Testis (tissue), 2 donors: ENCODE measurements at regions not wholly inside any gene's neighbourhood (a gene's known extent, or its start where the extent isn't known, plus 50 kb on each side); places are given as distances from the start of the nearest gene placed in this dataset.

ENCODE experiments used
- DNase-seq: peaks from one replicate; pipeline ENCODE4 v3.0.0-alpha.2; 2019
- H3K27ac ChIP-seq, 2 donors: fragments of 200-600 bp; sonication (generic); one replicate each; pipeline ENCODE4 v1.5.1; 2019
- H3K27me3 ChIP-seq: fragments of 200-600 bp; sonication (generic); one replicate; pipeline ENCODE4 v1.5.1; 2019
- H3K36me3 ChIP-seq: fragments of 200-600 bp; sonication (generic); one replicate; pipeline ENCODE4 v1.5.1; 2017; ENCODE audit warnings: low read depth; ENCODE audit errors: missing control alignments
- H3K4me1 ChIP-seq: fragments of 200-600 bp; sonication (generic); one replicate; pipeline ENCODE4 v1.5.1; 2019
- H3K4me3 ChIP-seq, 2 donors: fragments of 200-600 bp; sonication (generic); one replicate each; pipeline ENCODE4 v1.5.1; 2017 to 2019
- H3K9me3 ChIP-seq: fragments of 200-600 bp; sonication (generic); one replicate; pipeline ENCODE4 v1.5.1; 2017
- CTCF ChIP-seq, 3 experiments: fragments of 450-650 bp in 2 of 3; fragments of 200-600 bp in 1 of 3; sonication (generic) in 1 of 3; IDR thresholded peaks; one replicate each; pipeline ENCODE4 v1.5.1; 2016 to 2019; ENCODE audit warnings: antibody characterized with exemption in 3 of 3, mild to moderate bottlenecking in 2 of 3, moderate library complexity in 1 of 3
- POLR2A ChIP-seq: fragments of 450-650 bp; IDR thresholded peaks from one replicate; pipeline ENCODE4 v1.6.1; 2017; ENCODE audit warnings: antibody characterized with exemption, mild to moderate bottlenecking, moderate library complexity
- WGBS, 2 donors: methylation state at CpG; one replicate each; pipeline ENCODE4 v1.1.5; 2018; 5-methylcytosine and 5-hydroxymethylcytosine counted together
- intact Hi-C: fragments of 100-400 bp; cut with DNase I; formaldehyde crosslinking; loops from one replicate; pipeline ENCODE4 v1.15.1; 2023; ENCODE audit warnings: low total_unique reads

- Histone ChIP-seq H3K36me3 (no peaks in the 10 kb centered on the region), H3K4me1 (no peaks in the 10 kb centered on the region), H3K27me3 (no peaks in the 10 kb centered on the region), H3K27ac (no peak overlapping the region), H3K9me3 (no peaks in the 10 kb centered on the region), H3K4me3 (no peak overlapping the region)
- no peak for DNase-seq
- TF ChIP-seq CTCF (IDR thresholded peaks at IDR 0.05), result no peak
- TF ChIP-seq POLR2A, result no peak
- intact Hi-C loops, result no loop called here
- WGBS, 2 donors, result 38 to 46% methylated on average over 3 of the region's 3 CpGs
These were observed 955.9 kb downstream of the SLITRK5 start for GRCh38 chr13:88627071-88627470.

GRCh38 chr13:88628882-88629281, 957.7 kb downstream of the SLITRK5 start:
- Histone ChIP-seq H3K36me3 (no peaks in the 10 kb centered on the region), H3K27me3 (no peaks in the 10 kb centered on the region), H3K4me1 (no peaks in the 10 kb centered on the region), H3K4me3 (no peak overlapping the region), H3K9me3 (no peaks in the 10 kb centered on the region), H3K27ac (no peak overlapping the region)
- no peak for DNase-seq
- TF ChIP-seq CTCF (IDR thresholded peaks at IDR 0.05) (no peak), POLR2A (no peak)
- intact Hi-C loops, result no loop called here
- WGBS, 2 donors, result 0 to 83% methylated on average over 1 of the region's 1 CpG

- TF ChIP-seq POLR2A (no peak), CTCF (IDR thresholded peaks at IDR 0.05) (no peak)
- 0 to 37% methylated on average over 1 of the region's 1 CpG for WGBS, 2 donors
- H3K36me3 ChIP-seq, result no peaks in the 10 kb centered on the region
- H3K27ac ChIP-seq, result no peak overlapping the region
- no peaks in the 10 kb centered on the region for H3K9me3 ChIP-seq
- no peak overlapping the region for H3K4me3 ChIP-seq
- intact Hi-C loops, result no loop called here
- H3K4me1 ChIP-seq, result no peaks in the 10 kb centered on the region
- DNase-seq, result no peak
- H3K27me3 ChIP-seq, result no peaks in the 10 kb centered on the region
These were observed 966.8 kb downstream of the SLITRK5 start for GRCh38 chr13:88637935-88638334.

GRCh38 chr13:88643233-88643632, 972.1 kb downstream of the SLITRK5 start:
- TF ChIP-seq CTCF (IDR thresholded peaks at IDR 0.05) (no peak), POLR2A (no peak)
- H3K27ac ChIP-seq, result no peak overlapping the region
- WGBS, 2 donors, result 90% methylated on average over 2 of the region's 2 CpGs
- no peak overlapping the region for H3K4me3 ChIP-seq
- H3K27me3 ChIP-seq, result no peaks in the 10 kb centered on the region
- H3K9me3 ChIP-seq, result no peaks in the 10 kb centered on the region
- intact Hi-C loops, result no loop called here
- DNase-seq, result no peak
- H3K36me3 ChIP-seq, result no peaks in the 10 kb centered on the region
- H3K4me1 ChIP-seq, result no peaks in the 10 kb centered on the region

GRCh38 chr13:88648598-88649373, 977.6 kb downstream of the SLITRK5 start:
- WGBS, 2 donors, result 44 to 68% methylated on average over 2 of the region's 2 CpGs
- Histone ChIP-seq H3K4me1 (no peaks in the 10 kb centered on the region), H3K27me3 (no peaks in the 10 kb centered on the region), H3K9me3 (no peaks in the 10 kb centered on the region), H3K4me3 (no peak overlapping the region), H3K27ac (no peak overlapping the region), H3K36me3 (no peaks in the 10 kb centered on the region)
- no peak for TF ChIP-seq POLR2A
- TF ChIP-seq CTCF (IDR thresholded peaks at IDR 0.05), result no peak
- DNase-seq, result no peak
- intact Hi-C loops, result no loop called here
